Tibial nerve (tissue), 4 donors: ENCODE measurements at regions not wholly inside any gene's neighbourhood (a gene's known extent, or its start where the extent isn't known, plus 50 kb on each side); places are given as distances from the start of the nearest gene placed in this dataset.

ENCODE experiments used
- DNase-seq, 2 donors: peaks; one replicate each; pipeline ENCODE4 v3.0.0-alpha.2; 2019; ENCODE audit warnings: low spot score in 2 of 2
- H3K27ac ChIP-seq, 4 donors: fragments of 200-600 bp; sonication (generic) in 3 of 4; one replicate each; pipeline ENCODE4 v1.5.1; 2017 to 2019; ENCODE audit warnings: mild to moderate bottlenecking in 1 of 4
- H3K27me3 ChIP-seq, 2 donors: fragments of 200-600 bp; sonication (generic) in 1 of 2; one replicate each; pipeline versions ENCODE4 v1.5.1 to v1.6.0; 2017 to 2019
- H3K36me3 ChIP-seq, 3 donors: fragments of 200-600 bp; sonication (generic); one replicate each; pipeline ENCODE4 v1.5.1; 2018 to 2019
- H3K4me1 ChIP-seq, 4 donors: fragments of 200-600 bp; sonication (generic) in 3 of 4; one replicate each; pipeline ENCODE4 v1.5.1; 2017 to 2019
- H3K4me3 ChIP-seq, 4 donors: fragments of 200-600 bp; sonication (generic) in 3 of 4; one replicate each; pipeline ENCODE4 v1.5.1; 2017 to 2019; ENCODE audit warnings: mild to moderate bottlenecking in 1 of 4, moderate library complexity in 1 of 4
- H3K9me3 ChIP-seq, 4 donors: fragments of 200-600 bp; sonication (generic) in 3 of 4; one replicate each; pipeline ENCODE4 v1.5.1; 2017 to 2019
- EP300 ChIP-seq, 2 donors: sonication (generic); formaldehyde crosslinking; IDR thresholded peaks; one replicate each; pipeline ENCODE4 v1.6.1; 2017; ENCODE audit warnings: antibody characterized with exemption in 2 of 2, mild to moderate bottlenecking in 1 of 2
- POLR2A ChIP-seq, 2 donors: fragments of 450-650 bp; IDR thresholded peaks; one replicate each; pipeline ENCODE4 v1.6.1; 2017; ENCODE audit warnings: antibody characterized with exemption in 2 of 2, mild to moderate bottlenecking in 2 of 2, moderate library complexity in 2 of 2
- WGBS, 2 donors: methylation state at CpG; one replicate each; pipeline ENCODE4 v1.1.5; 2018; 5-methylcytosine and 5-hydroxymethylcytosine counted together
- TF ChIP-seq, protein P1 (sequence below), 5 experiments: fragments of 200-600 bp in 3 of 5; fragments of 450-650 bp in 2 of 5; sonication (generic) in 3 of 5; IDR thresholded peaks; one replicate each; pipeline ENCODE4 v1.5.1; 2016 to 2019; ENCODE audit warnings: antibody characterized with exemption in 5 of 5, mild to moderate bottlenecking in 3 of 5, moderate library complexity in 2 of 5

GRCh38 chrX:5646818-5647217 lies 581.8 kb downstream of the NLGN4X start:
- H3K4me1 ChIP-seq, result no peaks in the 10 kb centered on the region
- WGBS, 2 donors, result 73% methylated on average over 5 of the region's 5 CpGs
- H3K9me3 ChIP-seq, result no peaks in the 10 kb centered on the region

DNA sequence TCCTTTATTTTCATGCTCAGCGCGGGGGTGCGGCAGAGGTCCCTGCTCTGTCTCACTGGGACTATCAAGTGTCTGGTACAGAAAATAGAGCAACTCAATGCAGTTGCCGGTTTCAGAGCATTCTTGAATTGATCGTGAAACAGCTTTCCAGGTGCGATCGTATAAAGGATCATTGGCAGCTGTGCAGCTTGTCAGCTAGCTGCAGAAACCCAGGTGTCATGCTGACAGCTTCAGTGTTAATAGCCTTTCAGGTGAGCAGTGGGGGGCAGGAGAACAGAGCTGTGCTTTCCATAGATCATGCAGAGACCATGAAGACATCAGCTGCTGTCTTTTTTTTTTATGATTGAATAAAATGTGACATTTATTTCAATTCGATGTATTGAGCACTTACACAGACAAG lies 583.9 kb downstream of the NLGN4X start:
- no peaks in the 10 kb centered on the region for H3K9me3 ChIP-seq
- H3K27me3 ChIP-seq, result no peaks in the 10 kb centered on the region
- WGBS, 2 donors, result 51 to 55% methylated on average over 6 to 8 of the region's 8 CpGs
- TF ChIP-seq, protein P1, sequence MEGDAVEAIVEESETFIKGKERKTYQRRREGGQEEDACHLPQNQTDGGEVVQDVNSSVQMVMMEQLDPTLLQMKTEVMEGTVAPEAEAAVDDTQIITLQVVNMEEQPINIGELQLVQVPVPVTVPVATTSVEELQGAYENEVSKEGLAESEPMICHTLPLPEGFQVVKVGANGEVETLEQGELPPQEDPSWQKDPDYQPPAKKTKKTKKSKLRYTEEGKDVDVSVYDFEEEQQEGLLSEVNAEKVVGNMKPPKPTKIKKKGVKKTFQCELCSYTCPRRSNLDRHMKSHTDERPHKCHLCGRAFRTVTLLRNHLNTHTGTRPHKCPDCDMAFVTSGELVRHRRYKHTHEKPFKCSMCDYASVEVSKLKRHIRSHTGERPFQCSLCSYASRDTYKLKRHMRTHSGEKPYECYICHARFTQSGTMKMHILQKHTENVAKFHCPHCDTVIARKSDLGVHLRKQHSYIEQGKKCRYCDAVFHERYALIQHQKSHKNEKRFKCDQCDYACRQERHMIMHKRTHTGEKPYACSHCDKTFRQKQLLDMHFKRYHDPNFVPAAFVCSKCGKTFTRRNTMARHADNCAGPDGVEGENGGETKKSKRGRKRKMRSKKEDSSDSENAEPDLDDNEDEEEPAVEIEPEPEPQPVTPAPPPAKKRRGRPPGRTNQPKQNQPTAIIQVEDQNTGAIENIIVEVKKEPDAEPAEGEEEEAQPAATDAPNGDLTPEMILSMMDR (IDR thresholded peaks at IDR 0.05), result no peak
- TF ChIP-seq EP300 (IDR thresholded peaks at IDR 0.05), result no peak
- no peak for TF ChIP-seq POLR2A (IDR thresholded peaks at IDR 0.05)
- H3K4me3 ChIP-seq, result no peak overlapping the region
- DNase-seq, result no peak
- H3K4me1 ChIP-seq, result no peaks in the 10 kb centered on the region
- no peaks in the 10 kb centered on the region for H3K36me3 ChIP-seq
- no peak overlapping the region for H3K27ac ChIP-seq

More at GRCh38 chrX:5646818-5647217, 581.8 kb downstream of the NLGN4X start:
- TF ChIP-seq, protein P1 (IDR thresholded peaks at IDR 0.05), result no peak
- TF ChIP-seq EP300 (IDR thresholded peaks at IDR 0.05), result no peak
- no peak for TF ChIP-seq POLR2A (IDR thresholded peaks at IDR 0.05)
- no peak overlapping the region for H3K4me3 ChIP-seq
- DNase-seq, result no peak
- H3K27ac ChIP-seq, result no peak overlapping the region
- H3K36me3 ChIP-seq, result no peaks in the 10 kb centered on the region
- H3K27me3 ChIP-seq, result no peaks in the 10 kb centered on the region

- no peaks in the 10 kb centered on the region for H3K27me3 ChIP-seq
- H3K27ac ChIP-seq, result no peak overlapping the region
- no peak for TF ChIP-seq POLR2A (IDR thresholded peaks at IDR 0.05)
- TF ChIP-seq, protein P1 (IDR thresholded peaks at IDR 0.05), result no peak
- TF ChIP-seq EP300 (IDR thresholded peaks at IDR 0.05), result no peak
- DNase-seq, result no peak
- WGBS, 2 donors, result 89 to 93% methylated on average over 4 of the region's 4 CpGs
- H3K4me3 ChIP-seq, result no peak overlapping the region
- no peaks in the 10 kb centered on the region for H3K36me3 ChIP-seq
- no peaks in the 10 kb centered on the region for H3K9me3 ChIP-seq
- no peaks in the 10 kb centered on the region for H3K4me1 ChIP-seq
These were observed 588.6 kb downstream of the NLGN4X start for GRCh38 chrX:5640071-5640470.

- Histone ChIP-seq H3K4me3 (no peak overlapping the region), H3K4me1 (no peaks in the 10 kb centered on the region), H3K9me3 (no peaks in the 10 kb centered on the region), H3K27me3 (no peaks in the 10 kb centered on the region), H3K36me3 (no peaks in the 10 kb centered on the region), H3K27ac (no peak overlapping the region)
- DNase-seq, result no peak
- TF ChIP-seq, protein P1 (IDR thresholded peaks at IDR 0.05), result no peak
- no peak for TF ChIP-seq POLR2A (IDR thresholded peaks at IDR 0.05)
- no peak for TF ChIP-seq EP300 (IDR thresholded peaks at IDR 0.05)
- 85 to 87% methylated on average over 6 to 7 of the region's 7 CpGs for WGBS, 2 donors
These were observed 590.1 kb downstream of the NLGN4X start for GRCh38 chrX:5638572-5638971.

GRCh38 chrX:5632887-5633286 lies 595.8 kb downstream of the NLGN4X start:
- Histone ChIP-seq H3K27me3 (no peaks in the 10 kb centered on the region), H3K4me1 (no peaks in the 10 kb centered on the region), H3K36me3 (no peaks in the 10 kb centered on the region), H3K27ac (no peak overlapping the region), H3K4me3 (no peak overlapping the region), H3K9me3 (no peaks in the 10 kb centered on the region)
- TF ChIP-seq POLR2A (IDR thresholded peaks at IDR 0.05), result no peak
- TF ChIP-seq, protein P1 (IDR thresholded peaks at IDR 0.05), result no peak
- TF ChIP-seq EP300 (IDR thresholded peaks at IDR 0.05), result no peak
- no peak for DNase-seq
